ENCODE measurements at regions not wholly inside any gene's neighbourhood (a gene's known extent, or its start where the extent isn't known, plus 50 kb on each side); places are given as distances from the start of the nearest gene placed in this dataset.

DNA sequence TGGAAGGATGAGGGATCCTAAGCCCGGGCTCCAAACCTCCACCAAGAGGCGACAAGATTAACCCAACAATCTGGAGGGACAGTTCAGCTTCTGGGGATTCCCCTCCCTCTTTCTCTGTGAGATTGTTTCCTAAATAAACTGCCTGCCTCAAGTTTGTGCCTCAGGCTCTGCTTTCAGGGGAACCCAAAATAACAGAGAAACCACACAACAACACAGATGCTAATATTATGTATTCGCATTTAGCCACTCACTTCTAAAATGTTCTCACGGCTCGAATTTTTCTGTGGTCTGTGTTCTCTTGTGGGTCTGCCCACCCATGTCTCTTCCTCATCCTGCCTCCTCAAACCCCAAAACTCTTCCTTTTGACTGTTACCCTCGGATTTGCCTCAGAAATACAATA lies 1381.1 kb upstream of the SLC10A2 start:
- DNase-seq (ENCODE audit: low read depth in 3 of 3), result no peak

DNA sequence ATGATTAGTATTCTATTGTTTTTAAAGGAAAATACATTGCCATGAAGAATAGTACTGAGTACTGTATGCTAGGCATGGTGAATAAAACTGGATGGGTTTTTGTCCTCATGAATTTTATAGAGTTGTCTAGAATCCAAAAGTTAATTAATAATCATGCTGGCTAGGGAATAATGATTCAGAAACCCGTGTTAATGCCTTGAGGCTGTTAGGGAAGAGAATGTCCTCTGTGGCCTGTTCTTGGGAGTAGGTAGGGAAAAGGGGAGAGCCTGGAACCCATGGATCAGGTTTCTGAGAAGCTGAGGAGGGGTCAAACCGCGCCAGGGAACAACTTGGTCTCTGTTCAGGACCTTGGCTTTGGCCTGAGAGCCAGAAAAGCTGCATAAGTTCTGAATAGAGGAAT lies 1376.3 kb upstream of the SLC10A2 start:
- no peak for DNase-seq (ENCODE audit: low read depth in 3 of 3)

DNA sequence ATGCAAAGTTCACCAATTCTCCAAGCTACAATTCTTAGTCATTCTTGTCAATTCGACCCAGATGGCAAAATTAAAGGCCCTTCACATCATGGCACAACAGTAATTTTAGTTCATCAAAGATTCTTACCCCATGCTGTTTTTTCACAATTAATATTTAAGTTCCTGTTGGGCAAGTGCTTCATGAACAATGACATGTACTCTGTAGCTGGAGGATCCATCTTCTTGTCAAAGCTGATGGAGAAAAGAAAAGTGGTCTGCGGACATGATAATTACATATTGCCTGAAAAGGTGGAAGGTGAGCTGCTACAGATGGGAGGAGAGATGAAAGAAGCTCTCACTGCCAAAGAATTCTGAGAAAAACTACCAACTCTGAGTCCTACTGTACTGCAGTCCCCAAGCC lies 1370.3 kb upstream of the SLC10A2 start:
- no peak for DNase-seq (ENCODE audit: low read depth in 3 of 3)

- DNase-seq (ENCODE audit: low read depth in 3 of 3), result no peak
Measured at GRCh38 chr13:104431895-104432294, 1365.7 kb upstream of the SLC10A2 start.

DNA sequence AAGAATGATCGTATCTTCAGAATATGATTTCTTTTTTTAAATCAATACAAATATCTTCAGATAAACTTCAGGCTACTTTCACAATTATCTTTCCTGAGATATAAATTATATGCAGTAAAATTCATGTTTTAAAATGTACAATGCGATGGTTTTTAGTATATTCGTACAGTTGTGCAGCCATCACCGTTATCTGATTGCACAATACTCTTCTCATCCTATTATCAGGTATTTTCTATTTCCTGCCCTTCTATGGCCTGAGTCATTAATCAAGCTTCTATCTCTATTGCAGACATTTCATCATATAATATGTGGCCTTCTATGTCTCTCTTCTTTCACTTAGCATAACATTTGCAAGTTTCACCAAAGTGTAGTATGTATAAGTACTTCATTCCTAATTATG lies 1360.2 kb upstream of the SLC10A2 start:
- no peak for DNase-seq (ENCODE audit: low read depth in 3 of 3)

- no peak for DNase-seq (ENCODE audit: low read depth in 3 of 3)
Measured at GRCh38 chr13:104422668-104423067, 1356.5 kb upstream of the SLC10A2 start.

DNA sequence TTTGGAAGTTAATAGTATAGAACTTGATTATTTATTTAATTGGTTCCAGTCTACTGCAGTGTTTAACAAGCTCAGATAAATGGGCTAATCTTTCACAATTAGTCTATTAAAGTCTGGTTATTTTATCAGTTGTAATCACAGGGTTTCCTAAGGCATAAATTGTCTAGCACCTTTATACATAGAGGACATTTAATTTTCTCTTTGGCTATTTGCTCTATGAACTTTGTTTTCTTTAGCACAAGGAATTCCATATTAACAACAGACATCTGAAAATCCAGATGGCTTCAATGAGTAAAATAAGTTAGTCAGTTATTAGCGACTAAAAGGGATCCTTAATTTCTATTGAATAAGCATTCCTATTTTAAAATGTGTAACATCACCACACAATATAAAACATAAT lies 1350.8 kb upstream of the SLC10A2 start:
- DNase-seq (ENCODE audit: low read depth in 3 of 3), result no peak

GRCh38 chr13:104414771-104415170 lies 1348.6 kb upstream of the SLC10A2 start:
- DNase-seq (ENCODE audit: low read depth in 3 of 3), result no peak

- DNase-seq (ENCODE audit: low read depth in 3 of 3), result no peak
Measured at GRCh38 chr13:104414181-104414580, 1348.0 kb upstream of the SLC10A2 start.

DNA sequence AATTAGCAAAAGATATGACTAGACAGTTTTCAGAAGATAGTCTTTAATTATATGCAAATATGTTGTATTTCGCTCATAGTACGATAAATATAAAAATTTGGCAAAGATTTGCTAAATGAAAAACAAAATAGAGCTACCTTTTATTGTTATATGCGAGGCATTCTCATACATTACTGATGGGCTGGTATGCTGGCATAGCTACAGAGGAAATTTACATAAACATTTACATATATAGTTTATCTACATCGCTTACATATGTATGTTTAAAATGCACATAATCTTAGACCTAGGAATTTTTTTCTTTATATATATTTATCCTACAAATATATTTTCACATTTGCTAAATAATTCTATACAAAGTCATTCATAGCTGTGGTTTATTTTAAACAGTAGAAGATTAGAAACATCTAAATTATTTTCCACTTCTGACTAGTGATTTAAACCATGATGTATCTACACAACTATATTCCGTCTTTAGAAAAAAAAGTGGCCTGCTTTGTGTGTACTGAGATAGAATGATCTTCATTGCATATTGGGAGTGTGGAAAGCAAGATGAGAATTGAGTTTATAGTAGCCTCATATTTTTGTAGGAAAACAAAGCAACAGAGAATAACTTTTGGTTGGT lies 1345.0 kb upstream of the SLC10A2 start:
- no peak for DNase-seq (ENCODE audit: low read depth in 3 of 3)

GRCh38 chr13:104408733-104409132 lies 1342.5 kb upstream of the SLC10A2 start:
- DNase-seq (ENCODE audit: low read depth in 3 of 3), result no peak

- DNase-seq (ENCODE audit: low read depth in 3 of 3), result no peak
Measured at GRCh38 chr13:104404325-104404724, 1338.1 kb upstream of the SLC10A2 start.

DNA sequence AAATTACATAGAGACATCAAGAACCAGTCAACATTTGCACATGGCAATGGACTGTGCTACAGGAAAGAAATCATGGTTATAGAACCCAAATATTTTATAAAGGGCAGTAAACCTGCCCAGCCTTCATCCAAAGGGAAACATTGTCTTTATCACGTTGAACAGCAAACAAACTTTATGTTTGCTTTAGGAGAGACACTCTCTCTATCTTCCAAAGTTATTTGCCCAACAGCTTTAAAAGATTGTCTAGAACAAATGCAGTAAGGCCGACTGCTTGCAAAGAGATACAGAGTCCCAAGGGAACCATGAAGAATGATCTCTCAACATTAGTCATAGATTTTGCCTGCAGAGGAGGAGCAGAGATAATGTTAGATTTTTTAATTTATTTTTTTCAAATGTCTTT lies 1323.5 kb upstream of the SLC10A2 start:
- no peak for DNase-seq (ENCODE audit: low read depth in 3 of 3)

GRCh38 chr13:104387510-104387909 lies 1321.3 kb upstream of the SLC10A2 start:
- DNase-seq (ENCODE audit: low read depth in 3 of 3), result no peak

DNA sequence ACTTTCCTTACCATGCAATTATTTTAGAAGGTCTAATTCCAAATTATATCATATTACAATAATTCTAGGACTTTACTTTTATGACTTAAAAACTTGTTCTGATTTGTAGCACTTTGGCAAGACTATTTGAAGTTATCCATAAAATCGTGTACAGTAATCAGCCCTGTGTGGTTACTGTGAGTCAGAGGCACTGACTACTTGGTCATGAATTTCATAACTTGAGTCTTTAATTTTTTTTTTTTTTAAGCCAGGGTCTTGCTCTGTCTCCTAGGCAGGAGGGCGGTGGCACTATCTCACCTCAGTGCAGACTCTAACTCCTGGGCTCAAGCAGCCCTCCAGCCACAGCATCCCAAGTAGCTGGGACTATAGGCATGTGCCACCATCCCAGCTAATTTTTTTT lies 1319.2 kb upstream of the SLC10A2 start:
- DNase-seq (ENCODE audit: low read depth in 3 of 3), result no peak

DNA sequence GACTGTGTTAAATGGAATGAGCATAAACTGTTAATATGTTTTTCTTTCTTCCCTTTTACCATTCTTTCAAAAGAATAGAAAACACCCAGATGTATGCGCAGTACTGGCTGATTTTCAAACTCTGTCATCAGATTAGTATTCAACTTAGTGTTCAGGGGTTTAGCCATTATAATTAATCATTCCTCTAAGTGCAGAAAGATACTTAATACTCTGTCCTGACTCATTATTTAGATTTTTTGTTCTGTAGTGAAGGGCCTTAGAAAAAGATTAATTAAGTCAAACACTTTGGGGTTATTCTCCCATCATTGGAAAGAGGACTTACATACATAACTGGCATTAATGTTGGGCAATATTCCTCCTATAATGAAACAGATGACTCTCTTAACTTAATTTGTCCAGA lies 1316.7 kb upstream of the SLC10A2 start:
- DNase-seq (ENCODE audit: low read depth in 3 of 3), result no peak

DNA sequence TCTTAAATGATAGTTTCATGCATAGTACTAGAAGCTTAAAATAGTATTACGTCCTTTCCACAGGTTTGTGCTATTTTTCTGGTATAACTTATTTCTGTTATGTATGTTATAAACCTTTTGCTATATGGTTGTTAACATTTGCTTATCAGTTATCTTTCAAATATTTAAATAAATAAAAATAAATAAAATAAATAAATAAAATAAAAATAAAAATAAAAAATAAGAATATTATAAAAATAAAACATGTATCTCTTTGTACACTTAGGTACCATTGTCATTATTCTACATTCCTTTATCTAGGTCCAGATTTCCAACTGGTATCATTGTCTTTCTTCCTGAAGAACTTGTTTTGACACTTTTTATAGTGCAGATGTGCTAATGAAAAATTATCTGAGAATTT lies 1310.4 kb upstream of the SLC10A2 start:
- no peak for DNase-seq (ENCODE audit: low read depth in 3 of 3)

- DNase-seq (ENCODE audit: low read depth in 3 of 3), result no peak
Measured at GRCh38 chr13:104375614-104376013, 1309.4 kb upstream of the SLC10A2 start.

GRCh38 chr13:104372095-104372655 lies 1306.0 kb upstream of the SLC10A2 start:
- DNase-seq (ENCODE audit: low read depth in 3 of 3), result no peak

DNA sequence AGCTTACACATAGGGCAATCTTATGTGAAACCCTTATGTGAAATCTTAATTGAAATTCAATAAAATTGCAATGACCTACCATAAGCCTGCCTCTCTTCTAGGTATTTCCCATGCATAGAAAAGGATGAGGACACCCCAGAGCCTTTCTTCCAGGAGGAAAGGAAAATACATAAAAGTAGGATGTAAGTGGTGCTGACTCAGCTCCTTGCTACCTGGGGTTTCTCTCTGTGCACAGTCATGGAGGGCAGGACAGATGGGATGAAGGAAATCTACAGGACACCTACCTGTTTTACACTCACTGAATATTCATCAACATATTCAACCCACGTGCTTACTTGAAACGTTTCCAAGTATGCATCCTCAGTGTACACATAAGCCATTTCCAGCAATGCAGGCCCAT lies 1299.2 kb upstream of the SLC10A2 start:
- no peak for DNase-seq (ENCODE audit: low read depth in 3 of 3)

DNA sequence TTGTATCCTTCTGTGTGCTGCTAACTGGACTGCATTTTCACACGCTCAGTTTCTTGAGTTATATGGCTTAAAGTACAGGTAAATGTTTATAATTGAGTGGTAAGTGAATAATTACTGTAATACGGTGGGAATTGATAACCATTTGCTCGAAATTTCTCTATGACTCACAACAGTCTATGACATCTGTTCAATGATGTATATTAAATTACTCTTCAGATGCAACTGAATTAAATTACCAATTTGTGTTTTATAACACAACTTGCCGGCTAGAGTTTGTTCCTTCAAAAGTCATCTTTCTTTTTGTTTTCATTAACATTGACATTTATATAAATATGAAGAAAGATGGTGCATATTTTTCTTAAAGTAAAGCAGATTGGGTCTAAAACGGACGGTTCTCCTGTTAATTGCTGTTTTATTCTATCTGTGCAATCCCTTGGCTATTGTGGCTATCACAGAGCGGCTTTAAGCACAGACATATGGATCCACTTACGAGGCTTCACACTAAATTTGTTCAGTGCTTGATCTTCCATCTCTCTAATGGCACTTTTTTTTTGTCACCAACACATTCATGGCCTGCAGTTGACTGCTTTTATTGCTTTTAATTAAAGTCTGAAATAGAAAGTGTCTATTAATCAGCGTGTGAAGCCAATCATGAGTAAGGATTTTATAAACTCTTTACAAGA lies 1291.6 kb upstream of the SLC10A2 start:
- no peak for DNase-seq (ENCODE audit: low read depth in 3 of 3)

- no peak for DNase-seq (ENCODE audit: low read depth in 3 of 3)
Measured at GRCh38 chr13:104357174-104357573, 1291.0 kb upstream of the SLC10A2 start.

DNA sequence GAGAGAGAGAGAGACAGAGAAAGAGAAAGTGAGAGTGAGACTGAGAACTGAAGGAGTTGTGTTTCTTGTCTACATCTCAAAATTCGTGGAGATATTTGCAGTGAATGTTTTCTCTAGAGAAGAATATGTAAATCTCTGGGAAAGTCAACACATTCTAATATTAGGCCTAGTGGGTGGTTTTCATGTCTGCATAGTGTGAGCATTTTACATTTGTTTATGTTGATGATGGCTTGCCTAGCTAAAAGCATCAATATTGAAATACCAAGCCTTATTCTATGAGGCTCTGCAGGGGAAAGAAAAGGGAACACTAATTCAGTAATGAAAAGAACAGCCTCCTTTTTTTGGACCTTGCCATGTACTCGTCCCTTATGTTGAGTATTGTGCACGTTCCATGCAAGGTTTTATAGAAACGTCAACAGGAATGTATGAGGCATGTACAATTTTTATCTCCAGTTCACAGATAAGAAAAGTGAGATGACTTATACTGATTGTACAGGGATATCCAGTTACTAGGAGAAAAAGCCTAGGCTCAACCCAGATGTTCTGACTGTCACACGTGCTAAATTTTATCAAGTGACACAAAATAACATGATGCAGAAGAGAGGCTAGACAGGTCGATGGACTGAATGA lies 1288.9 kb upstream of the SLC10A2 start:
- no peak for DNase-seq (ENCODE audit: low read depth in 3 of 3)

All from stimulated activated CD4-positive, alpha-beta T cell treated with anti-CD3 and anti-CD28 coated beads, TNF-alpha, amount 100 ng/mL, for 48 hours (primary cell).